SK-N-SH (cell line): ENCODE measurements at regions not wholly inside any gene's neighbourhood (a gene's known extent, or its start where the extent isn't known, plus 50 kb on each side); places are given as distances from the start of the nearest gene placed in this dataset.

Experiments used
- CTCF ChIA-PET: fragments of 300-600, 350-600 bp; formaldehyde crosslinking; extraction: SDS; loops from one replicate; lab custom pipeline; 2021; lab: Yijun Ruan, JAX
- POLR2A ChIA-PET: fragments of 350-600 bp; sonication (Branson Sonifier 250); formaldehyde crosslinking; extraction: SDS; loops from one replicate; lab custom pipeline; 2020; ENCODE audit warnings: antibody characterized with exemption, inconsistent platforms; lab: Yijun Ruan, JAX
- DNase-seq: peaks from one replicate; pipeline ENCODE4 v3.0.0; 2012
- H2AFZ ChIP-seq: fragments of 200-600 bp; sonication (generic); 2 replicates; pipeline ENCODE4 v1.8.1; 2016; ENCODE audit warnings: antibody characterized with exemption, mild to moderate bottlenecking, low read depth
- H3F3A ChIP-seq: fragments of 200-600 bp; sonication (generic); replicated peaks from 2 replicates; pipeline ENCODE3; 2016; ENCODE audit warnings: antibody characterized with exemption, mild to moderate bottlenecking; ENCODE audit not compliant: insufficient read depth
- H3K27ac ChIP-seq, 2 experiments: fragments of 200-500 bp in 1 of 2; fragments of 200-600 bp in 1 of 2; sonication (Bioruptor generic) in 1 of 2; sonication (generic), shearing (Covaris generic) in 1 of 2; 2 replicates each; pipeline versions ENCODE4 v1.5.1 to v1.6.1; 2014 to 2016; ENCODE audit warnings: low read depth in 2 of 2, inconsistent platforms in 1 of 2, low read length in 1 of 2, mild to moderate bottlenecking in 1 of 2, mixed read lengths in 1 of 2
- H3K27me3 ChIP-seq: fragments of 200-600 bp; sonication (generic), shearing (Covaris generic); 2 replicates; pipeline ENCODE4 v1.6.1; 2016; ENCODE audit warnings: mixed run types; ENCODE audit not compliant: insufficient read depth
- H3K36me3 ChIP-seq, 2 experiments: fragments of 200-500 bp in 1 of 2; fragments of 200-600 bp in 1 of 2; sonication (Bioruptor generic) in 1 of 2; sonication (generic) in 1 of 2; replicated peaks in 1 of 2; 2 replicates each; pipeline versions ENCODE3 to v1.5.1; 2014 to 2016; ENCODE audit warnings: low read length in 1 of 2, mild to moderate bottlenecking in 1 of 2; ENCODE audit not compliant: insufficient read depth in 2 of 2, control insufficient read depth in 1 of 2
- H3K4me1 ChIP-seq, 2 experiments: fragments of 200-500 bp in 1 of 2; fragments of 200-600 bp in 1 of 2; sonication (Bioruptor generic) in 1 of 2; sonication (generic), shearing (Covaris generic) in 1 of 2; 2 replicates each; pipeline versions ENCODE4 v1.5.1 to v1.6.1; 2014 to 2016; ENCODE audit warnings: low read depth in 1 of 2, low read length in 1 of 2, mixed run types in 1 of 2; ENCODE audit not compliant: insufficient read depth in 2 of 2, control insufficient read depth in 1 of 2
- H3K4me2 ChIP-seq: fragments of 200-600 bp; sonication (generic), shearing (Covaris generic); 2 replicates; pipeline ENCODE4 v1.6.1; 2017; ENCODE audit warnings: mixed run types
- H3K4me3 ChIP-seq, 2 experiments: fragments of 200-500 bp in 1 of 2; fragments of 200-600 bp in 1 of 2; sonication (Bioruptor generic) in 1 of 2; sonication (generic), shearing (Covaris generic) in 1 of 2; 2 replicates each; pipeline versions ENCODE4 v1.5.1 to v1.8.1; 2014 to 2016; ENCODE audit warnings: low read depth in 2 of 2, inconsistent platforms in 1 of 2, low read length in 1 of 2, mild to moderate bottlenecking in 1 of 2, mixed read lengths in 1 of 2, moderate library complexity in 1 of 2
- H3K79me2 ChIP-seq: fragments of 200-600 bp; sonication (generic); 2 replicates; pipeline ENCODE4 v1.8.1; 2017; ENCODE audit warnings: mild to moderate bottlenecking; ENCODE audit not compliant: insufficient read depth
- H3K9ac ChIP-seq: fragments of 200-600 bp; sonication (generic); 2 replicates; pipeline ENCODE4 v1.6.1; 2017; ENCODE audit warnings: mixed run types
- H3K9me2 ChIP-seq: fragments of 200-600 bp; sonication (generic); 2 replicates; pipeline ENCODE4 v1.6.1; 2017; ENCODE audit warnings: mixed run types
- H3K9me3 ChIP-seq: fragments of 200-600 bp; sonication (generic); 2 replicates; pipeline ENCODE4 v1.6.1; 2017; ENCODE audit warnings: mixed run types, mild to moderate bottlenecking, moderate library complexity
- H4K20me1 ChIP-seq: fragments of 200-600 bp; sonication (generic); 2 replicates; pipeline ENCODE4 v1.6.1; 2017; ENCODE audit warnings: mild to moderate bottlenecking, mixed run types; ENCODE audit not compliant: insufficient read depth
- CHD2 ChIP-seq: fragments of 150-350 bp; IDR thresholded peaks from 2 replicates; pipeline ENCODE4 v1.6.1; 2018; ENCODE audit warnings: low read length; ENCODE audit not compliant: partially characterized antibody
- ELF1 ChIP-seq: IDR thresholded peaks from 2 replicates; pipeline ENCODE4 v1.4.0; 2012
- EP300 ChIP-seq, 2 experiments: IDR thresholded peaks; 2 replicates each; pipeline versions ENCODE4 v1.4.0 to v1.6.1; 2012; ENCODE audit warnings: borderline replicate concordance in 1 of 2, low read depth in 1 of 2, low read length in 1 of 2
- FOSL2 ChIP-seq: IDR thresholded peaks from 2 replicates; pipeline ENCODE4 v1.4.0; 2012; ENCODE audit warnings: low read depth, mild to moderate bottlenecking, moderate library complexity, borderline replicate concordance
- FOXM1 ChIP-seq: IDR thresholded peaks from 2 replicates; pipeline ENCODE4 v1.4.0; 2012; ENCODE audit warnings: low read depth, mild to moderate bottlenecking
- GABPA ChIP-seq: IDR thresholded peaks from 2 replicates; pipeline ENCODE4 v1.4.0; 2012; ENCODE audit warnings: low read depth, mild to moderate bottlenecking
- GATA2 ChIP-seq: sonication (generic); formaldehyde crosslinking; IDR thresholded peaks from 2 replicates; pipeline ENCODE4 v1.5.0; 2020; ENCODE audit warnings: mild to moderate bottlenecking, missing genetic modification reagents
- IRF3 ChIP-seq: fragments of 150-350 bp; IDR thresholded peaks from 2 replicates; pipeline ENCODE4 v1.6.1; 2016; ENCODE audit warnings: mild to moderate bottlenecking, low read depth, low read length
- NFIC ChIP-seq: IDR thresholded peaks from 2 replicates; pipeline ENCODE4 v1.4.0; 2012; ENCODE audit warnings: borderline replicate concordance
- REST ChIP-seq: IDR thresholded peaks from 2 replicates; pipeline ENCODE4 v1.6.1; 2012; ENCODE audit warnings: mild to moderate bottlenecking, low read depth, low read length, moderate library complexity
- RFX5 ChIP-seq: IDR thresholded peaks from 2 replicates; pipeline ENCODE4 v1.6.1; 2012; ENCODE audit warnings: mild to moderate bottlenecking, improper control_type of control experiment, low read length
- RXRA ChIP-seq: IDR thresholded peaks from 2 replicates; pipeline ENCODE4 v1.4.0; 2012; ENCODE audit warnings: low read depth, mild to moderate bottlenecking, borderline replicate concordance
- SMC3 ChIP-seq: IDR thresholded peaks from 2 replicates; pipeline ENCODE4 v1.6.1; 2012; ENCODE audit warnings: low read depth, low read length, improper control_type of control experiment
- TCF12 ChIP-seq: IDR thresholded peaks from 2 replicates; pipeline ENCODE4 v1.4.0; 2012
- TEAD4 ChIP-seq: IDR thresholded peaks from 2 replicates; pipeline ENCODE4 v1.4.0; 2012; ENCODE audit warnings: mild to moderate bottlenecking, borderline replicate concordance; ENCODE audit not compliant: insufficient read depth
- USF1 ChIP-seq: IDR thresholded peaks from 2 replicates; pipeline ENCODE4 v1.4.0; 2012; ENCODE audit warnings: low read depth, borderline replicate concordance
- YY1 ChIP-seq: IDR thresholded peaks from 2 replicates; pipeline ENCODE4 v1.4.0; 2012; ENCODE audit warnings: low read depth, mild to moderate bottlenecking
- ZBTB33 ChIP-seq: IDR thresholded peaks from 2 replicates; pipeline ENCODE4 v1.4.0; 2012; ENCODE audit warnings: low read depth, borderline replicate concordance
- WGBS: methylation state at CpG from one replicate; pipeline ENCODE4 v1.1.6; 2017; ENCODE audit warnings: low lambda C conversion rate; 5-methylcytosine and 5-hydroxymethylcytosine counted together

GRCh38 chr3:110968076-110968475 lies 103.5 kb upstream of the NECTIN3 start:
- CTCF ChIA-PET, result no interaction called here
- no peak overlapping the region for H2AFZ ChIP-seq
- DNase-seq, result no peak
- POLR2A ChIA-PET, result no interaction called here
- H3K36me3 ChIP-seq, result peaks cover 0 to 4% of the 10 kb centered on the region in 2 experiments
- H3K27me3 ChIP-seq, result no peaks in the 10 kb centered on the region
- no peak for TF ChIP-seq YY1
- TF ChIP-seq IRF3, result no peak
- no peak for TF ChIP-seq EP300 (IDR thresholded peaks at IDR 0.05; ENCODE audit: borderline replicate concordance in 1 of 2, low read depth in 1 of 2, low read length in 1 of 2)
- TF ChIP-seq CHD2, result no peak
- no peak for TF ChIP-seq REST
- no peak for TF ChIP-seq FOSL2
- TF ChIP-seq ZBTB33, result no peak
- TF ChIP-seq USF1, result no peak
- TF ChIP-seq RFX5, result no peak
- TF ChIP-seq FOXM1, result no peak
- no peak for TF ChIP-seq ELF1
- TF ChIP-seq GATA2 (CRISPR knock-in tag), result no peak
- TF ChIP-seq TEAD4, result no peak
- no peak for TF ChIP-seq NFIC
- TF ChIP-seq SMC3, result no peak
- no peak for TF ChIP-seq RXRA
- no peak for TF ChIP-seq TCF12
- TF ChIP-seq GABPA, result no peak
- no peak overlapping the region for H3K9ac ChIP-seq
- no peaks in the 10 kb centered on the region for H3K4me1 ChIP-seq
- no peak overlapping the region for H3K4me3 ChIP-seq
- 35% methylated on average over 1 of the region's 1 CpG for WGBS
- no peaks in the 10 kb centered on the region for H3K9me2 ChIP-seq
- H4K20me1 ChIP-seq, result no peaks in the 10 kb centered on the region
- H3K27ac ChIP-seq, result no peak overlapping the region
- no peaks in the 10 kb centered on the region for H3F3A ChIP-seq
- H3K4me2 ChIP-seq, result no peak overlapping the region
- H3K9me3 ChIP-seq, result peaks cover 5% of the 10 kb centered on the region; the same call in 1 of the 2 replicates
- H3K79me2 ChIP-seq, result no peaks in the 10 kb centered on the region
